H9 (cell line): ENCODE measurements at regions not wholly inside any gene's neighbourhood (a gene's known extent, or its start where the extent isn't known, plus 50 kb on each side); places are given as distances from the start of the nearest gene placed in this dataset.

Experiments used
- DNase-seq: peaks from one replicate; pipeline ENCODE4 v3.0.0-alpha.2; 2017
- H2AFZ ChIP-seq: one replicate; pipeline ENCODE4 v1.6.1; 2013; ENCODE audit warnings: mild to moderate bottlenecking, low read length, control low read depth, moderate library complexity
- H2AK5ac ChIP-seq: 2 replicates; pipeline ENCODE4 v1.6.1; 2013; ENCODE audit warnings: low read length, control low read depth, mixed read lengths; ENCODE audit not compliant: insufficient read length
- H2BK120ac ChIP-seq: one replicate; pipeline ENCODE4 v1.6.1; 2013; ENCODE audit warnings: low read depth, mild to moderate bottlenecking, low read length, control low read depth, inconsistent platforms; ENCODE audit not compliant: poor library complexity, severe bottlenecking
- H2BK12ac ChIP-seq: 2 replicates; pipeline ENCODE4 v1.6.1; 2013; ENCODE audit warnings: low read length, control low read depth, mixed read lengths, low read depth; ENCODE audit not compliant: insufficient read length
- H2BK15ac ChIP-seq: 2 replicates; pipeline ENCODE4 v1.6.1; 2013; ENCODE audit warnings: low read depth, low read length, control low read depth
- H2BK20ac ChIP-seq: one replicate; pipeline ENCODE4 v1.6.1; 2013; ENCODE audit warnings: low read depth, mild to moderate bottlenecking, low read length, control low read depth, inconsistent platforms; ENCODE audit not compliant: poor library complexity, severe bottlenecking
- H2BK5ac ChIP-seq: 2 replicates; pipeline ENCODE4 v1.6.1; 2013; ENCODE audit warnings: low read length, control low read depth, mixed read lengths; ENCODE audit not compliant: insufficient read length
- H3K14ac ChIP-seq: 2 replicates; pipeline ENCODE4 v1.6.1; 2013; ENCODE audit warnings: low read length, control low read depth; ENCODE audit not compliant: insufficient read depth
- H3K18ac ChIP-seq: 2 replicates; pipeline ENCODE4 v1.6.1; 2013; ENCODE audit warnings: low read depth, mild to moderate bottlenecking, mixed read lengths, low read length, control low read depth; ENCODE audit not compliant: insufficient read length
- H3K23ac ChIP-seq: 2 replicates; pipeline ENCODE4 v1.6.1; 2013; ENCODE audit warnings: low read length, control low read depth, mixed read lengths, low read depth; ENCODE audit not compliant: insufficient read length
- H3K23me2 ChIP-seq: 2 replicates; pipeline ENCODE4 v1.6.1; 2013; ENCODE audit warnings: low read depth, mild to moderate bottlenecking, mixed read lengths, low read length, control low read depth; ENCODE audit not compliant: insufficient read length, poor library complexity, severe bottlenecking
- H3K27ac ChIP-seq: 2 replicates; pipeline ENCODE4 v1.5.1; 2013; ENCODE audit warnings: low read length, control low read depth, mixed read lengths, low read depth; ENCODE audit not compliant: insufficient read length
- H3K27me3 ChIP-seq: 2 replicates; pipeline ENCODE4 v1.6.1; 2013; ENCODE audit warnings: low read length, control low read depth, inconsistent platforms; ENCODE audit not compliant: insufficient read depth
- H3K4ac ChIP-seq: 2 replicates; pipeline ENCODE4 v1.6.1; 2013; ENCODE audit warnings: low read depth, mild to moderate bottlenecking, control low read depth, inconsistent platforms, low read length, moderate library complexity
- H3K4me1 ChIP-seq: 2 replicates; pipeline ENCODE4 v1.6.1; 2013; ENCODE audit warnings: low read length, control low read depth, inconsistent platforms; ENCODE audit not compliant: insufficient read depth
- H3K4me2 ChIP-seq: 2 replicates; pipeline ENCODE4 v1.6.1; 2013; ENCODE audit warnings: low read length, control low read depth, mixed read lengths; ENCODE audit not compliant: insufficient read length, insufficient read depth
- H3K56ac ChIP-seq: 2 replicates; pipeline ENCODE4 v1.6.1; 2013; ENCODE audit warnings: low read depth, mild to moderate bottlenecking, mixed read lengths, low read length, control low read depth; ENCODE audit not compliant: insufficient read length
- H3K79me1 ChIP-seq: 2 replicates; pipeline ENCODE4 v1.6.1; 2013; ENCODE audit warnings: low read depth, mild to moderate bottlenecking, moderate library complexity, low read length, control low read depth, inconsistent platforms; ENCODE audit not compliant: insufficient read depth, poor library complexity, severe bottlenecking
- H3K79me2 ChIP-seq: 2 replicates; pipeline ENCODE4 v1.6.1; 2013; ENCODE audit warnings: low read length, control low read depth, inconsistent platforms; ENCODE audit not compliant: insufficient read depth
- H3K9ac ChIP-seq: 2 replicates; pipeline ENCODE4 v1.6.1; 2013; ENCODE audit warnings: low read length, control low read depth, mixed read lengths; ENCODE audit not compliant: insufficient read length; ENCODE audit errors: extremely low read depth
- H3K9me3 ChIP-seq: one replicate; pipeline ENCODE4 v1.6.1; 2013; ENCODE audit warnings: low read depth, low read length, inconsistent platforms; ENCODE audit not compliant: control insufficient read depth
- H3T11ph ChIP-seq: one replicate; pipeline ENCODE4 v1.6.1; 2013; ENCODE audit warnings: mild to moderate bottlenecking, low read length, control low read depth, inconsistent platforms
- H4K20me1 ChIP-seq: one replicate; pipeline ENCODE4 v1.6.1; 2013; ENCODE audit not compliant: control insufficient read depth, insufficient read length, insufficient read depth
- H4K5ac ChIP-seq: 2 replicates; pipeline ENCODE4 v1.6.1; 2013; ENCODE audit warnings: low read depth, mild to moderate bottlenecking, mixed read lengths, low read length, control low read depth; ENCODE audit not compliant: insufficient read length
- H4K8ac ChIP-seq: replicated peaks from 2 replicates; pipeline ENCODE4 v1.6.1; 2013; ENCODE audit warnings: low read length, control low read depth, mixed read lengths, low read depth; ENCODE audit not compliant: insufficient read length
- H4K91ac ChIP-seq: 2 replicates; pipeline ENCODE4 v1.6.1; 2013; ENCODE audit warnings: low read depth, mild to moderate bottlenecking, moderate library complexity, mixed read lengths, low read length, control low read depth; ENCODE audit not compliant: insufficient read length
- H3K27ac Mint-ChIP-seq, 3 experiments: 2 replicates in 2 of 3; 3 replicates in 1 of 3; pipeline ENCODE4 v1.8.0; 2020 to 2021; ENCODE audit warnings: mixed read lengths in 3 of 3, mild to moderate bottlenecking in 1 of 3, moderate library complexity in 1 of 3
- H3K27me3 Mint-ChIP-seq: 2 replicates; pipeline ENCODE4 v1.8.0; 2021; ENCODE audit warnings: low read depth, mild to moderate bottlenecking, moderate library complexity, mixed read lengths
- H3K36me3 Mint-ChIP-seq, 3 experiments: 2 replicates in 2 of 3; 3 replicates in 1 of 3; pipeline ENCODE4 v1.8.0; 2020 to 2021; ENCODE audit warnings: low read depth in 3 of 3, mixed read lengths in 3 of 3; ENCODE audit not compliant: insufficient read depth in 1 of 3
- H3K4me1 Mint-ChIP-seq, 2 experiments: 2 replicates each; pipeline ENCODE4 v1.8.0; 2020; ENCODE audit warnings: mixed read lengths in 2 of 2
- H3K4me3 Mint-ChIP-seq, 2 experiments: 2 replicates in 1 of 2; 3 replicates in 1 of 2; pipeline ENCODE4 v1.8.0; 2020 to 2021; ENCODE audit warnings: mild to moderate bottlenecking in 2 of 2, mixed read lengths in 2 of 2, moderate library complexity in 1 of 2
- H3K9me3 Mint-ChIP-seq, 2 experiments: 2 replicates in 1 of 2; 3 replicates in 1 of 2; pipeline ENCODE4 v1.8.0; 2020; ENCODE audit warnings: mild to moderate bottlenecking in 2 of 2, mixed read lengths in 2 of 2, moderate library complexity in 1 of 2
- CTCF ChIP-seq: fragments of 200-600 bp; sonication (generic); conservative IDR thresholded peaks from 3 replicates; pipeline ENCODE4 v1.8.0; 2021; ENCODE audit warnings: antibody characterized with exemption, mild to moderate bottlenecking
- WGBS: extraction: QIAGEN DNeasy Blood & Tissue Kit; methylation state at CpG from one replicate; pipeline ENCODE4 v1.1.7; 2013; ENCODE audit warnings: missing lambda C conversion rate, low lambda C conversion rate, mixed read lengths; ENCODE audit not compliant: insufficient read length; ENCODE audit errors: extremely low coverage; 5-methylcytosine and 5-hydroxymethylcytosine counted together

GRCh38 chr13:111062966-111063365 is 52.1 kb upstream of the ARHGEF7 start:
- Mint-ChIP-seq H3K27me3 (peaks cover 28% of the 10 kb centered on the region), H3K36me3 (peaks cover 4 to 23% (median 8%) of the 10 kb centered on the region in 3 experiments; a peak in 6 of 7 replicates), H3K4me1 (peaks cover 50 to 54% of the 10 kb centered on the region in 2 experiments), H3K9me3 (peaks cover 17 to 20% of the 10 kb centered on the region in 2 experiments), H3K4me3 (peak overlapping the region in 1 of 2 experiments; percentile 13; a peak in 3 of 5 replicates), H3K27ac (peak overlapping the region; percentile 1 to 83 (median 82); a peak in 5 of 7 replicates)
- H2BK20ac ChIP-seq = no peak overlapping the region
- H3K4me2 ChIP-seq = no peak overlapping the region
- no peaks in the 10 kb centered on the region for H3K79me2 ChIP-seq
- H3K23me2 ChIP-seq = peaks cover 11% of the 10 kb centered on the region
- no peak overlapping the region for H2BK5ac ChIP-seq
- H4K91ac ChIP-seq = no peak overlapping the region
- H4K5ac ChIP-seq = no peak overlapping the region
- no peak overlapping the region for H2AFZ ChIP-seq
- H3K9ac ChIP-seq = no peak overlapping the region
- H4K8ac ChIP-seq = no peak overlapping the region
- no peak overlapping the region for H3K27ac ChIP-seq
- H3K18ac ChIP-seq = no peak overlapping the region
- peaks cover 5% of the 10 kb centered on the region; the same call in 1 of the 2 replicates for H3K4me1 ChIP-seq
- no peaks in the 10 kb centered on the region for H4K20me1 ChIP-seq
- H3K56ac ChIP-seq = no peak overlapping the region
- H2BK120ac ChIP-seq = no peak overlapping the region
- no peak for DNase-seq
- no peaks in the 10 kb centered on the region for H3K27me3 ChIP-seq
- no peaks in the 10 kb centered on the region for H3K79me1 ChIP-seq
- no CpG with 5 or more reads among the region's 2 CpGs for WGBS
- no peak overlapping the region for H2BK12ac ChIP-seq
- H3K14ac ChIP-seq = no peak overlapping the region
- H2AK5ac ChIP-seq = no peak overlapping the region
- no peaks in the 10 kb centered on the region for H3K9me3 ChIP-seq
- no peak overlapping the region for H3T11ph ChIP-seq
- no peak overlapping the region for H3K23ac ChIP-seq
- H2BK15ac ChIP-seq = no peak overlapping the region
- TF ChIP-seq CTCF = no peak
- no peak overlapping the region for H3K4ac ChIP-seq
